Keratinocyte (primary cell): ENCODE measurements at regions not wholly inside any gene's neighbourhood (a gene's known extent, or its start where the extent isn't known, plus 50 kb on each side); places are given as distances from the start of the nearest gene placed in this dataset.

Experiments
- DNase-seq: peaks from one replicate; pipeline ENCODE4 v3.0.0-alpha.2; 2011; ENCODE audit warnings: low read depth, missing footprints, low spot score
- FAIRE-seq: peaks from 2 replicates; lab custom pipeline; 2011; peaks lifted over from hg19 to GRCh38; lab: Jason Lieb, UNC
- H2AFZ ChIP-seq: 2 replicates; pipeline ENCODE4 v1.6.0; 2012; ENCODE audit warnings: low read length, control low read depth, inconsistent platforms; ENCODE audit not compliant: control insufficient read depth
- H3K27ac ChIP-seq: 2 replicates; pipeline ENCODE4 v1.5.1; 2011; ENCODE audit warnings: low read length; ENCODE audit not compliant: control insufficient read depth, insufficient read depth
- H3K27me3 ChIP-seq: 3 replicates; pipeline ENCODE4 v1.6.0; 2011; ENCODE audit warnings: low read length; ENCODE audit not compliant: control insufficient read depth, insufficient read depth; ENCODE audit errors: extremely low read depth
- H3K36me3 ChIP-seq, 2 experiments: 2 replicates in 1 of 2; 3 replicates in 1 of 2; pipeline ENCODE4 v1.5.1; 2011; ENCODE audit warnings: low read length in 2 of 2, mild to moderate bottlenecking in 1 of 2; ENCODE audit not compliant: control insufficient read depth in 2 of 2, insufficient read depth in 2 of 2; ENCODE audit errors: extremely low read depth in 1 of 2
- H3K4me1 ChIP-seq: 3 replicates; pipeline ENCODE4 v1.5.1; 2011; ENCODE audit warnings: low read length; ENCODE audit not compliant: control insufficient read depth, insufficient read depth; ENCODE audit errors: extremely low read depth
- H3K4me2 ChIP-seq: 3 replicates; pipeline ENCODE4 v1.6.0; 2011; ENCODE audit warnings: low read depth, low read length; ENCODE audit not compliant: control insufficient read depth, insufficient read depth; ENCODE audit errors: extremely low read depth
- H3K4me3 ChIP-seq, 3 experiments: fragments of 200-600 bp in 1 of 3; sonication (generic) in 1 of 3; 2 replicates in 2 of 3; 3 replicates in 1 of 3; pipeline ENCODE4 v1.5.1; 2011 to 2016; ENCODE audit warnings: low read length in 3 of 3, mild to moderate bottlenecking in 3 of 3, control low read depth in 2 of 3, inconsistent platforms in 1 of 3, low read depth in 1 of 3, mixed read lengths in 1 of 3, mixed run types in 1 of 3, moderate library complexity in 1 of 3; ENCODE audit not compliant: control insufficient read depth in 2 of 3, insufficient read depth in 2 of 3; ENCODE audit errors: extremely low read depth in 1 of 3
- H3K79me2 ChIP-seq: 2 replicates; pipeline ENCODE4 v1.6.0; 2012; ENCODE audit warnings: low read length; ENCODE audit not compliant: control insufficient read depth, insufficient read depth
- H3K9ac ChIP-seq: 3 replicates; pipeline ENCODE4 v1.6.0; 2011; ENCODE audit warnings: low read length; ENCODE audit not compliant: control insufficient read depth, insufficient read depth; ENCODE audit errors: extremely low read depth
- H3K9me1 ChIP-seq: 3 replicates; pipeline ENCODE4 v1.6.0; 2011; ENCODE audit warnings: low read length; ENCODE audit not compliant: control insufficient read depth, insufficient read depth; ENCODE audit errors: extremely low read depth
- H3K9me3 ChIP-seq: 2 replicates; pipeline ENCODE4 v1.5.1; 2012; ENCODE audit warnings: low read depth, low read length; ENCODE audit not compliant: control insufficient read depth
- H4K20me1 ChIP-seq: 3 replicates; pipeline ENCODE4 v1.6.0; 2011; ENCODE audit warnings: low read length; ENCODE audit not compliant: control insufficient read depth, insufficient read depth; ENCODE audit errors: extremely low read depth
- CTCF ChIP-seq, 3 experiments: IDR thresholded peaks in 1 of 3; conservative IDR thresholded peaks in 1 of 3; optimal IDR thresholded peaks in 1 of 3; 2 replicates in 2 of 3; 3 replicates in 1 of 3; pipeline versions ENCODE3 to v1.5.1; 2011; ENCODE audit warnings: low read length in 3 of 3, mild to moderate bottlenecking in 3 of 3, moderate library complexity in 2 of 3, control low read depth in 1 of 3, inconsistent platforms in 1 of 3; ENCODE audit not compliant: insufficient read depth in 2 of 3; ENCODE audit errors: extremely low read depth in 1 of 3
- EZH2 ChIP-seq: IDR thresholded peaks from one replicate; pipeline ENCODE4 v1.6.1; 2012; ENCODE audit warnings: inconsistent platforms, mild to moderate bottlenecking, low read length, moderate library complexity
- dilution Hi-C: fragments of 300-500 bp; cut with MboI; formaldehyde crosslinking; loops from one replicate; pipeline ENCODE4 v1.7.0; 2020; ENCODE audit warnings: low sequenced_read_pairs; ENCODE audit not compliant: extremely low pct_ligation_motif_present

- Histone ChIP-seq H3K9ac (no peak overlapping the region), H3K36me3 (no peaks in the 10 kb centered on the region), H4K20me1 (no peaks in the 10 kb centered on the region), H3K9me3 (no peaks in the 10 kb centered on the region), H3K27me3 (no peaks in the 10 kb centered on the region), H3K79me2 (no peaks in the 10 kb centered on the region), H3K4me3 (no peak overlapping the region), H3K9me1 (no peaks in the 10 kb centered on the region), H2AFZ (no peak overlapping the region), H3K27ac (no peak overlapping the region), H3K4me2 (no peak overlapping the region), H3K4me1 (no peaks in the 10 kb centered on the region)
- FAIRE-seq (no peak), DNase-seq (no peak)
- dilution Hi-C loops = no loop called here
- no peak for TF ChIP-seq CTCF (optimal IDR thresholded peaks at IDR 0.05 in 1 of 3, IDR thresholded peaks at IDR 0.05 in 1 of 3, conservative IDR thresholded peaks at IDR 0.05 in 1 of 3; ENCODE audit: extremely low read depth in 1 of 3, insufficient read depth in 2 of 3, low read length in 3 of 3)
- no peak for TF ChIP-seq EZH2
These were observed 1381.4 kb upstream of the IGFBP7 start for GRCh38 chr4:58491620-58492019.

- no peaks in the 10 kb centered on the region for H3K9me1 ChIP-seq
- FAIRE-seq = no peak
- dilution Hi-C loops = no loop called here
These were observed 1367.8 kb upstream of the IGFBP7 start for GRCh38 chr4:58477950-58478349.

More at GRCh38 chr4:58477950-58478349, 1367.8 kb upstream of the IGFBP7 start:
- Histone ChIP-seq H4K20me1 (no peaks in the 10 kb centered on the region), H2AFZ (no peak overlapping the region), H3K4me1 (no peaks in the 10 kb centered on the region), H3K36me3 (no peaks in the 10 kb centered on the region), H3K27ac (no peak overlapping the region), H3K4me3 (no peak overlapping the region), H3K79me2 (no peaks in the 10 kb centered on the region), H3K9me3 (no peaks in the 10 kb centered on the region), H3K4me2 (no peak overlapping the region), H3K9ac (no peak overlapping the region), H3K27me3 (no peaks in the 10 kb centered on the region)
- DNase-seq = no peak
- no peak for TF ChIP-seq EZH2
- TF ChIP-seq CTCF (optimal IDR thresholded peaks at IDR 0.05 in 1 of 3, IDR thresholded peaks at IDR 0.05 in 1 of 3, conservative IDR thresholded peaks at IDR 0.05 in 1 of 3; ENCODE audit: extremely low read depth in 1 of 3, insufficient read depth in 2 of 3, low read length in 3 of 3) = no peak
